HEK293T (cell line): ENCODE measurements at regions not wholly inside any gene's neighbourhood (a gene's known extent, or its start where the extent isn't known, plus 50 kb on each side); places are given as distances from the start of the nearest gene placed in this dataset.

Source experiments
- ARNT ChIP-seq: fragments of 450-650 bp; IDR thresholded peaks from 2 replicates; pipeline ENCODE4 v1.6.1; 2017; ENCODE audit warnings: mild to moderate bottlenecking
- BHLHE40 ChIP-seq: fragments of 450-650 bp; IDR thresholded peaks from 2 replicates; pipeline ENCODE4 v1.6.1; 2016; ENCODE audit warnings: mild to moderate bottlenecking, moderate library complexity, borderline replicate concordance
- ELF4 ChIP-seq: fragments of 450-650 bp; IDR thresholded peaks from 2 replicates; pipeline ENCODE4 v1.6.1; 2017; ENCODE audit warnings: antibody characterized with exemption
- FOXM1 ChIP-seq: fragments of 450-650 bp; IDR thresholded peaks from 2 replicates; pipeline ENCODE4 v1.6.1; 2017; ENCODE audit warnings: mild to moderate bottlenecking, borderline replicate concordance
- SP1 ChIP-seq: fragments of 450-650 bp; IDR thresholded peaks from 2 replicates; pipeline ENCODE4 v1.6.1; 2017
- SUZ12 ChIP-seq: fragments of 450-650 bp; IDR thresholded peaks from 2 replicates; pipeline ENCODE4 v1.6.1; 2016; ENCODE audit warnings: mild to moderate bottlenecking
- TARDBP ChIP-seq: fragments of 450-650 bp; IDR thresholded peaks from 2 replicates; pipeline ENCODE4 v1.6.1; 2016
- ZNF384 ChIP-seq: fragments of 450-650 bp; IDR thresholded peaks from 2 replicates; pipeline ENCODE4 v1.6.1; 2016
- TF ChIP-seq, protein P1 (sequence below): fragments of 450-650 bp; IDR thresholded peaks from 2 replicates; pipeline ENCODE4 v1.6.1; 2016

DNA sequence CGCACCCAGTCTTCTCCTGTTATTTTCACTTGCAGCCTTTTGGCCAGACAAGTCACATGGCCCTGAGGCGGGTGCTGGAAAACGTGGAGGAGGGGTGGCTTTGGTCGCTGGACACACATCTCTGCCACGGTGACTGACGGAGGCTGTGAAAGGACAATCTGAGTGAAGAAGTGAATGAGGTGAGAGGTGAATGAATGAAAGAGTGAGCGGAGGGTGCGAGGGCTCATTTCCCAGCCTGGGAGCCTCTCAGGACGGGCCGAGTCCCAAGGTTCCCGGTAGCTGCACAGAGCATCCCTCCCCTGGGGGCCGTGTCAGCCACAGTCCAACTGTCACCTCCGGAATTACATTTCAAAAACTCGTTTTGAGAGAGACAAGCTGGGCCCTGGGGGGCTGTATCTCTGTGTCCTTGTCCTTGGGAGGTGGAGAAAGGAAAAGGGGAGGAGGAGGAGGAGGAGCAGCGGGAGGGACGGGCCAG lies 89.6 kb downstream of the UBIAD1 start:
- TF ChIP-seq, protein P1, sequence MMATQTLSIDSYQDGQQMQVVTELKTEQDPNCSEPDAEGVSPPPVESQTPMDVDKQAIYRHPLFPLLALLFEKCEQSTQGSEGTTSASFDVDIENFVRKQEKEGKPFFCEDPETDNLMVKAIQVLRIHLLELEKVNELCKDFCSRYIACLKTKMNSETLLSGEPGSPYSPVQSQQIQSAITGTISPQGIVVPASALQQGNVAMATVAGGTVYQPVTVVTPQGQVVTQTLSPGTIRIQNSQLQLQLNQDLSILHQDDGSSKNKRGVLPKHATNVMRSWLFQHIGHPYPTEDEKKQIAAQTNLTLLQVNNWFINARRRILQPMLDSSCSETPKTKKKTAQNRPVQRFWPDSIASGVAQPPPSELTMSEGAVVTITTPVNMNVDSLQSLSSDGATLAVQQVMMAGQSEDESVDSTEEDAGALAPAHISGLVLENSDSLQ, result no peak
- TF ChIP-seq FOXM1 (no peak), SP1 (no peak), ELF4 (no peak), ARNT (no peak), ZNF384 (no peak), SUZ12 (no peak), TARDBP (no peak), BHLHE40 (no peak)
